NOMO-1 treated with dmso at 0.1 percent for 144 hours (cell line): ENCODE measurements at regions not wholly inside any gene's neighbourhood (a gene's known extent, or its start where the extent isn't known, plus 50 kb on each side); places are given as distances from the start of the nearest gene placed in this dataset.

Source experiments
- DNase-seq: peaks from one replicate; lab custom pipeline; 2025; ENCODE audit not compliant: unreplicated experiment; lab: John Stamatoyannopoulos, UW

GRCh38 chr15:62532367-62532766 lies 367.3 kb upstream of the C2CD4B start:
- no peak for DNase-seq

- DNase-seq = no peak
Observed at GRCh38 chr15:62533687-62534086, 368.6 kb upstream of the C2CD4B start.

GRCh38 chr15:62534996-62535395 lies 369.9 kb upstream of the C2CD4B start:
- no peak for DNase-seq

- DNase-seq = no peak
Observed at GRCh38 chr15:62539236-62539635, 374.2 kb upstream of the C2CD4B start.

GRCh38 chr15:62541250-62541649 lies 376.2 kb upstream of the C2CD4B start:
- no peak for DNase-seq

- no peak for DNase-seq
Observed at GRCh38 chr15:62541846-62542245, 376.8 kb upstream of the C2CD4B start.

- no peak for DNase-seq
Observed at GRCh38 chr15:62544446-62544845, 379.4 kb upstream of the C2CD4B start.

GRCh38 chr15:62545467-62546227 lies 380.6 kb upstream of the C2CD4B start:
- no peak for DNase-seq

- no peak for DNase-seq
Observed at GRCh38 chr15:62546628-62547027, 381.5 kb upstream of the C2CD4B start.

- no peak for DNase-seq
Observed at GRCh38 chr15:62547584-62547983, 382.5 kb upstream of the C2CD4B start.

GRCh38 chr15:62549345-62549970 lies 384.4 kb upstream of the C2CD4B start:
- no peak for DNase-seq

- DNase-seq = no peak
Observed at GRCh38 chr15:62550106-62550505, 385.0 kb upstream of the C2CD4B start.

- no peak for DNase-seq
Observed at GRCh38 chr15:62552444-62552843, 387.4 kb upstream of the C2CD4B start.

- DNase-seq = no peak
Observed at GRCh38 chr15:62553911-62554563, 389.0 kb upstream of the C2CD4B start.

GRCh38 chr15:62558640-62559380 lies 393.7 kb upstream of the C2CD4B start:
- no peak for DNase-seq

GRCh38 chr15:62559381-62559733 lies 394.3 kb upstream of the C2CD4B start:
- DNase-seq = no peak

- DNase-seq = no peak
Observed at GRCh38 chr15:62561059-62561519, 396.0 kb upstream of the C2CD4B start.

- DNase-seq = no peak
Observed at GRCh38 chr15:62561571-62561970, 396.5 kb upstream of the C2CD4B start.

GRCh38 chr15:62564886-62565633 lies 400.0 kb upstream of the C2CD4B start:
- DNase-seq = no peak

- DNase-seq = no peak
Observed at GRCh38 chr15:62565634-62566026, 400.5 kb upstream of the C2CD4B start.

- DNase-seq = no peak
Observed at GRCh38 chr15:62566248-62566647, 401.2 kb upstream of the C2CD4B start.
